GM23338 (cell line): ENCODE measurements at regions not wholly inside any gene's neighbourhood (a gene's known extent, or its start where the extent isn't known, plus 50 kb on each side); places are given as distances from the start of the nearest gene placed in this dataset.
"Not testable (repeated sequence)": the region's sequence is repeated elsewhere in the genome, so short reads cannot be mapped to it uniquely, and the experiment has no call there.

Source experiments
- ATAC-seq: fragments of 200-7000 bp; cut with Tn5 transposase; 3 replicates; pipeline ENCODE4 v1.9.1; 2020
- DNase-seq: peaks from one replicate; pipeline ENCODE4 v3.0.0-alpha.2; 2015; ENCODE audit warnings: low spot score
- H2AFZ ChIP-seq: fragments of 200-600 bp; sonication (generic); 2 replicates; pipeline ENCODE4 v1.8.0; 2016; ENCODE audit warnings: antibody characterized with exemption, mild to moderate bottlenecking, moderate library complexity
- H3F3A ChIP-seq: fragments of 200-600 bp; sonication (generic); replicated peaks from 2 replicates; pipeline ENCODE4 v1.8.0; 2017; ENCODE audit warnings: antibody characterized with exemption, mixed run types, low read depth
- H3K27ac ChIP-seq: fragments of 200-600 bp; sonication (generic); 2 replicates; pipeline ENCODE4 v1.6.1; 2016; ENCODE audit warnings: low read depth
- H3K27me3 ChIP-seq: fragments of 200-600 bp; sonication (generic); 2 replicates; pipeline ENCODE4 v1.8.0; 2016; ENCODE audit warnings: mild to moderate bottlenecking, mixed run types, moderate library complexity; ENCODE audit not compliant: insufficient read depth
- H3K36me3 ChIP-seq: fragments of 200-600 bp; sonication (generic); 2 replicates; pipeline ENCODE4 v1.8.0; 2016; ENCODE audit warnings: mild to moderate bottlenecking; ENCODE audit not compliant: insufficient read depth
- H3K4me1 ChIP-seq: fragments of 200-600 bp; sonication (generic); 2 replicates; pipeline ENCODE4 v1.8.0; 2016; ENCODE audit warnings: mild to moderate bottlenecking, moderate library complexity; ENCODE audit not compliant: insufficient read depth
- H3K4me2 ChIP-seq: fragments of 200-600 bp; sonication (generic); 2 replicates; pipeline ENCODE4 v1.7.1; 2017; ENCODE audit warnings: mixed run types
- H3K4me3 ChIP-seq: fragments of 200-600 bp; sonication (generic); 2 replicates; pipeline ENCODE4 v1.6.1; 2016; ENCODE audit warnings: mixed run types
- H3K79me2 ChIP-seq: fragments of 200-600 bp; sonication (generic); replicated peaks from 2 replicates; pipeline ENCODE4 v1.8.0; 2017; ENCODE audit warnings: mild to moderate bottlenecking; ENCODE audit not compliant: insufficient read depth
- H3K9me2 ChIP-seq: fragments of 200-600 bp; sonication (generic); 2 replicates; pipeline ENCODE4 v1.8.0; 2017; ENCODE audit not compliant: insufficient read depth
- H4K20me1 ChIP-seq: fragments of 200-600 bp; sonication (generic); replicated peaks from 2 replicates; pipeline ENCODE4 v1.8.0; 2017; ENCODE audit warnings: mild to moderate bottlenecking; ENCODE audit not compliant: insufficient read depth
- H3K27ac Mint-ChIP-seq: 2 replicates; pipeline ENCODE4 v1.8.0; 2020; ENCODE audit warnings: inconsistent platforms, mild to moderate bottlenecking, moderate library complexity, mixed read lengths
- H3K27me3 Mint-ChIP-seq: 3 replicates; pipeline ENCODE4 v1.8.0; 2022; ENCODE audit warnings: low read depth, mild to moderate bottlenecking, moderate library complexity, mixed read lengths, inconsistent platforms; ENCODE audit not compliant: insufficient read depth, poor library complexity
- H3K36me3 Mint-ChIP-seq: 3 replicates; pipeline ENCODE4 v1.8.0; 2021; ENCODE audit warnings: low read depth, mild to moderate bottlenecking, inconsistent platforms, moderate library complexity, mixed read lengths
- H3K4me1 Mint-ChIP-seq: 3 replicates; pipeline ENCODE4 v1.8.0; 2020; ENCODE audit warnings: mild to moderate bottlenecking, inconsistent platforms, mixed read lengths
- H3K4me3 Mint-ChIP-seq: 3 replicates; pipeline ENCODE4 v1.8.0; 2021; ENCODE audit warnings: moderate library complexity, mild to moderate bottlenecking, inconsistent platforms, mixed read lengths
- H3K9me3 Mint-ChIP-seq: 3 replicates; pipeline ENCODE4 v1.8.0; 2020; ENCODE audit warnings: moderate library complexity, mild to moderate bottlenecking, inconsistent platforms, mixed read lengths
- CREB1 ChIP-seq: fragments of 250-450 bp; sonication (Bioruptor Pico); IDR thresholded peaks from 2 replicates; pipeline ENCODE4 v1.5.0; 2020; ENCODE audit warnings: low read depth, mild to moderate bottlenecking, moderate library complexity
- EZH2 ChIP-seq: fragments of 200-600 bp; sonication (generic); IDR thresholded peaks from one replicate; pipeline ENCODE4 v1.8.0; 2017; ENCODE audit warnings: antibody characterized with exemption, mild to moderate bottlenecking, low read depth; ENCODE audit not compliant: unreplicated experiment
- EZH2phosphoT487 ChIP-seq: fragments of 200-600 bp; sonication (generic); IDR thresholded peaks from one replicate; pipeline ENCODE4 v1.8.1; 2018; ENCODE audit warnings: antibody characterized with exemption; ENCODE audit not compliant: unreplicated experiment
- JUNB ChIP-seq: IDR thresholded peaks from one replicate; pipeline ENCODE4 v1.6.1; 2016; ENCODE audit warnings: antibody characterized with exemption; ENCODE audit not compliant: unreplicated experiment
- NANOG ChIP-seq: IDR thresholded peaks from 2 replicates; pipeline ENCODE4 v1.6.1; 2016; ENCODE audit warnings: antibody characterized with exemption, borderline replicate concordance
- POLR2AphosphoS5 ChIP-seq: IDR thresholded peaks from 2 replicates; pipeline ENCODE4 v1.6.1; 2016; ENCODE audit warnings: antibody characterized with exemption, low read depth
- STAT1 ChIP-seq: IDR thresholded peaks from one replicate; pipeline ENCODE4 v1.6.1; 2016; ENCODE audit warnings: antibody characterized with exemption; ENCODE audit not compliant: unreplicated experiment
- ZNF331 ChIP-seq: fragments of 250-450 bp; sonication (Bioruptor Pico); IDR thresholded peaks from 2 replicates; pipeline ENCODE4 v1.5.0; 2020; ENCODE audit warnings: low read depth, mild to moderate bottlenecking, moderate library complexity
- TF ChIP-seq, protein P1 (sequence below): IDR thresholded peaks from 2 replicates; pipeline ENCODE4 v1.6.1; 2016; ENCODE audit warnings: antibody characterized with exemption
- TF ChIP-seq, protein P2 (sequence below): IDR thresholded peaks from one replicate; pipeline ENCODE4 v1.6.1; 2018; ENCODE audit warnings: antibody characterized with exemption; ENCODE audit not compliant: unreplicated experiment
- TF ChIP-seq, protein P3 (sequence below), 2 experiments: fragments of 200-600 bp in 1 of 2; sonication (generic) in 1 of 2; conservative IDR thresholded peaks; 2 replicates each; pipeline versions ENCODE4 v1.5.1 to v1.6.1; 2016 to 2017; ENCODE audit warnings: antibody characterized with exemption in 2 of 2, low read depth in 2 of 2, mild to moderate bottlenecking in 2 of 2, moderate library complexity in 1 of 2

DNA sequence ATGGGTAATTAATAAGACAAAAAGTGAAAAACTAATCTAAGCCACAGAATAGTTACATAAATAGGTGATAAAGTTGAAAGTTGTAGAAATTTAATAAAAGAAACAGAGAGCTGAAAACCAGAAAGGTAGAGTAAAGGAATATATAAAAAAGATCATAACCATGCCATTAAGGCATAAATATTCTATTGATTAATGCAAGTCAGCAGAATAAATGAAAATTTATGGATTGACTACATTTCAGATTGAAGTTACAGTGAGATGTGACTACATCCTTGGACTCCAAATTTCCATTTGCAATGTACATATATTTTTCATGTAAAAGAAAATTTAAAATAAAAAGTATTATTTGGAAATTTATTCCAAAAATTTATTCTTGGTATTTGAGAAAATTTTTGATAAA is 1225.7 kb downstream of the OTOL1 start:
- Mint-ChIP-seq H3K27ac (peak overlapping the region; percentile 86), H3K4me1 (peaks cover 21% of the 10 kb centered on the region), H3K36me3 (no peaks in the 10 kb centered on the region; the same call in 1 of the 3 replicates), H3K4me3 (no peak overlapping the region), H3K27me3 (no peaks in the 10 kb centered on the region), H3K9me3 (no peaks in the 10 kb centered on the region; the same call in 2 of the 3 replicates)
- peaks cover 44% of the 10 kb centered on the region for H3K4me1 ChIP-seq
- no peaks in the 10 kb centered on the region for H4K20me1 ChIP-seq
- DNase-seq (no peak), ATAC-seq (no peak)
- H3K79me2 ChIP-seq: no peaks in the 10 kb centered on the region
- H2AFZ ChIP-seq: no peak overlapping the region
- H3K27ac ChIP-seq: peak overlapping the region; percentile 91
- H3K4me2 ChIP-seq: peak overlapping the region; percentile 10
- no peak overlapping the region for H3K4me3 ChIP-seq
- H3K9me2 ChIP-seq: 0 out of 2 replicates have a peak, but pooled peaks cover 6% of the 10 kb centered on the region
- H3F3A ChIP-seq: no peaks in the 10 kb centered on the region
- H3K27me3 ChIP-seq: no peaks in the 10 kb centered on the region
- no peaks in the 10 kb centered on the region for H3K36me3 ChIP-seq
- TF ChIP-seq, protein P1, sequence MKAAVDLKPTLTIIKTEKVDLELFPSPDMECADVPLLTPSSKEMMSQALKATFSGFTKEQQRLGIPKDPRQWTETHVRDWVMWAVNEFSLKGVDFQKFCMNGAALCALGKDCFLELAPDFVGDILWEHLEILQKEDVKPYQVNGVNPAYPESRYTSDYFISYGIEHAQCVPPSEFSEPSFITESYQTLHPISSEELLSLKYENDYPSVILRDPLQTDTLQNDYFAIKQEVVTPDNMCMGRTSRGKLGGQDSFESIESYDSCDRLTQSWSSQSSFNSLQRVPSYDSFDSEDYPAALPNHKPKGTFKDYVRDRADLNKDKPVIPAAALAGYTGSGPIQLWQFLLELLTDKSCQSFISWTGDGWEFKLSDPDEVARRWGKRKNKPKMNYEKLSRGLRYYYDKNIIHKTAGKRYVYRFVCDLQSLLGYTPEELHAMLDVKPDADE: no peak
- no peak for TF ChIP-seq CREB1
- TF ChIP-seq, protein P2, sequence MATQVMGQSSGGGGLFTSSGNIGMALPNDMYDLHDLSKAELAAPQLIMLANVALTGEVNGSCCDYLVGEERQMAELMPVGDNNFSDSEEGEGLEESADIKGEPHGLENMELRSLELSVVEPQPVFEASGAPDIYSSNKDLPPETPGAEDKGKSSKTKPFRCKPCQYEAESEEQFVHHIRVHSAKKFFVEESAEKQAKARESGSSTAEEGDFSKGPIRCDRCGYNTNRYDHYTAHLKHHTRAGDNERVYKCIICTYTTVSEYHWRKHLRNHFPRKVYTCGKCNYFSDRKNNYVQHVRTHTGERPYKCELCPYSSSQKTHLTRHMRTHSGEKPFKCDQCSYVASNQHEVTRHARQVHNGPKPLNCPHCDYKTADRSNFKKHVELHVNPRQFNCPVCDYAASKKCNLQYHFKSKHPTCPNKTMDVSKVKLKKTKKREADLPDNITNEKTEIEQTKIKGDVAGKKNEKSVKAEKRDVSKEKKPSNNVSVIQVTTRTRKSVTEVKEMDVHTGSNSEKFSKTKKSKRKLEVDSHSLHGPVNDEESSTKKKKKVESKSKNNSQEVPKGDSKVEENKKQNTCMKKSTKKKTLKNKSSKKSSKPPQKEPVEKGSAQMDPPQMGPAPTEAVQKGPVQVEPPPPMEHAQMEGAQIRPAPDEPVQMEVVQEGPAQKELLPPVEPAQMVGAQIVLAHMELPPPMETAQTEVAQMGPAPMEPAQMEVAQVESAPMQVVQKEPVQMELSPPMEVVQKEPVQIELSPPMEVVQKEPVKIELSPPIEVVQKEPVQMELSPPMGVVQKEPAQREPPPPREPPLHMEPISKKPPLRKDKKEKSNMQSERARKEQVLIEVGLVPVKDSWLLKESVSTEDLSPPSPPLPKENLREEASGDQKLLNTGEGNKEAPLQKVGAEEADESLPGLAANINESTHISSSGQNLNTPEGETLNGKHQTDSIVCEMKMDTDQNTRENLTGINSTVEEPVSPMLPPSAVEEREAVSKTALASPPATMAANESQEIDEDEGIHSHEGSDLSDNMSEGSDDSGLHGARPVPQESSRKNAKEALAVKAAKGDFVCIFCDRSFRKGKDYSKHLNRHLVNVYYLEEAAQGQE: no peak
- TF ChIP-seq JUNB: no peak

DNA sequence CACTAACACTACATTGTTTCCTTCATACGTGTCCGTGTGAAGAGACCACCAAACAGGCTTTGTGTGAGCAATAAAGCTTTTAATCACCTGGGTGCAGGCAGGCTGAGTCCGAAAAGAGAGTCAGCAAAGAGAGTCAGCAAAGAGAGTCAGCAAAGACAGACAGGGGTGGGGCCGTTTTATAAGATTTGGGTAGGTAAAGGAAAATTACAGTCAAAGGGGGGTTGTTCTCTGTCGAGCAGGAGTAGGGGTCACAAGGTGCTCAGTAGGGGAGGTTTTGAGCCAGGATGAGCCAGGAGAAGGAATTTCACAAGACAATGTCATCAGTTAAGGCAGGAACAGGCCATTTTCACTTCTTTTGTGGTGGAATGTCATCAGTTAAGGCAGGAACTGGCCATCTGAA is 1226.2 kb downstream of the OTOL1 start:
- not testable (repeated sequence) for H3K36me3 ChIP-seq, H3K9me3 Mint-ChIP-seq, H2AFZ ChIP-seq, ATAC-seq, H3K4me3 Mint-ChIP-seq, H3K9me2 ChIP-seq, H3K4me3 ChIP-seq, H3K27me3 ChIP-seq, H3F3A ChIP-seq, H3K79me2 ChIP-seq, H3K36me3 Mint-ChIP-seq, H3K27me3 Mint-ChIP-seq, H3K4me2 ChIP-seq, H4K20me1 ChIP-seq, H3K27ac Mint-ChIP-seq
- peak overlapping the region; percentile 91 for H3K27ac ChIP-seq
- peak; percentile 37 for DNase-seq
- peaks cover 44% of the 10 kb centered on the region for H3K4me1 ChIP-seq
- peaks cover 21% of the 10 kb centered on the region for H3K4me1 Mint-ChIP-seq
- TF ChIP-seq NANOG: 0 out of 2 replicates have a peak, but pooled peaks have one; percentile 76

DNA sequence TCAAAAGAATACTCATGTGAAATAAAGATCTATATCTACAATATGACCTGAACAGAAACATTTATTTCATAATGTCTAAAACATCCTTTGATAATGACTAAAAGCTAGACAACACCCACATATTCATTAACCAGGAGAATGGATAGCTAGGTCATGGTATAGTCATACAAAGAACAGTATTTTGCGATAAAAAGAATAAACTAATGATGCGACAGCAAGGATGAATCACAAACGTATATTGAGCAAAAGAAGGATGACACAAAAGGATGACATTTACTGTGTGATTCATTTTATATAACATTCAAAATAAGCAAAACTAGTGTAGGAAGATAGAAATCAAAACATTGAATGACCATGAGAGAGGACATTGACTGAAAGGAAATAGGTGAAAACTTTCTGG is 1233.1 kb downstream of the OTOL1 start:
- H3K27me3 Mint-ChIP-seq: peaks cover 6% of the 10 kb centered on the region
- H3K27me3 ChIP-seq: no peaks in the 10 kb centered on the region
- no peak overlapping the region for H3K27ac Mint-ChIP-seq
- no peak overlapping the region for H3K4me2 ChIP-seq
- H3K36me3 ChIP-seq: no peaks in the 10 kb centered on the region
- H3K4me3 Mint-ChIP-seq: no peak overlapping the region
- H3K4me3 ChIP-seq: no peak overlapping the region
- H2AFZ ChIP-seq: no peak overlapping the region
- no peak overlapping the region for H3K27ac ChIP-seq
- ATAC-seq (no peak), DNase-seq (no peak)
- H4K20me1 ChIP-seq: no peaks in the 10 kb centered on the region
- no peaks in the 10 kb centered on the region; the same call in 2 of the 3 replicates for H3K4me1 Mint-ChIP-seq
- H3F3A ChIP-seq: no peaks in the 10 kb centered on the region
- peaks cover 6% of the 10 kb centered on the region; the same call in 1 of the 3 replicates for H3K9me3 Mint-ChIP-seq
- H3K36me3 Mint-ChIP-seq: peaks cover 20% of the 10 kb centered on the region
- H3K79me2 ChIP-seq: no peaks in the 10 kb centered on the region
- peaks cover 6% of the 10 kb centered on the region; the same call in 1 of the 2 replicates for H3K9me2 ChIP-seq
- H3K4me1 ChIP-seq: no peaks in the 10 kb centered on the region
- TF ChIP-seq, protein P1: no peak
- TF ChIP-seq ZNF331 (CRISPR knock-in tag) (no peak), POLR2AphosphoS5 (no peak), CREB1 (no peak), EZH2 (no peak), STAT1 (no peak), EZH2phosphoT487 (no peak)
- TF ChIP-seq, protein P3, sequence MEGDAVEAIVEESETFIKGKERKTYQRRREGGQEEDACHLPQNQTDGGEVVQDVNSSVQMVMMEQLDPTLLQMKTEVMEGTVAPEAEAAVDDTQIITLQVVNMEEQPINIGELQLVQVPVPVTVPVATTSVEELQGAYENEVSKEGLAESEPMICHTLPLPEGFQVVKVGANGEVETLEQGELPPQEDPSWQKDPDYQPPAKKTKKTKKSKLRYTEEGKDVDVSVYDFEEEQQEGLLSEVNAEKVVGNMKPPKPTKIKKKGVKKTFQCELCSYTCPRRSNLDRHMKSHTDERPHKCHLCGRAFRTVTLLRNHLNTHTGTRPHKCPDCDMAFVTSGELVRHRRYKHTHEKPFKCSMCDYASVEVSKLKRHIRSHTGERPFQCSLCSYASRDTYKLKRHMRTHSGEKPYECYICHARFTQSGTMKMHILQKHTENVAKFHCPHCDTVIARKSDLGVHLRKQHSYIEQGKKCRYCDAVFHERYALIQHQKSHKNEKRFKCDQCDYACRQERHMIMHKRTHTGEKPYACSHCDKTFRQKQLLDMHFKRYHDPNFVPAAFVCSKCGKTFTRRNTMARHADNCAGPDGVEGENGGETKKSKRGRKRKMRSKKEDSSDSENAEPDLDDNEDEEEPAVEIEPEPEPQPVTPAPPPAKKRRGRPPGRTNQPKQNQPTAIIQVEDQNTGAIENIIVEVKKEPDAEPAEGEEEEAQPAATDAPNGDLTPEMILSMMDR (conservative IDR thresholded peaks at IDR 0.05; ENCODE audit: low read depth in 2 of 2): no peak
